Adrenal gland (tissue), 9 donors: ENCODE measurements at regions not wholly inside any gene's neighbourhood (a gene's known extent, or its start where the extent isn't known, plus 50 kb on each side); places are given as distances from the start of the nearest gene placed in this dataset.

Source experiments
- DNase-seq, 7 donors: peaks; one replicate each; pipeline ENCODE4 v3.0.0-alpha.2; 2019 to 2020
- H3K27ac ChIP-seq, 5 donors: fragments of 200-600 bp; sonication (generic) in 4 of 5; 1 replicate in 3 of 5; 2 replicates in 2 of 5; pipeline versions ENCODE4 v1.5.1 to v1.8.0; 2016 to 2020; ENCODE audit warnings: mild to moderate bottlenecking in 1 of 5
- H3K27me3 ChIP-seq: fragments of 200-600 bp; 2 replicates; pipeline ENCODE4 v1.8.0; 2021
- H3K36me3 ChIP-seq, 2 donors: fragments of 200-600 bp; replicated peaks in 1 of 2; 1 replicate in 1 of 2; 2 replicates in 1 of 2; pipeline versions ENCODE4 v1.5.1 to v1.8.0; 2018 to 2022
- H3K4me1 ChIP-seq, 2 donors: fragments of 200-600 bp; replicated peaks in 1 of 2; 1 replicate in 1 of 2; 2 replicates in 1 of 2; pipeline versions ENCODE4 v1.5.1 to v1.8.0; 2018 to 2021
- H3K4me3 ChIP-seq, 4 donors: fragments of 200-600 bp; sonication (generic) in 3 of 4; one replicate each; pipeline ENCODE4 v1.5.1; 2016 to 2018
- H3K9me3 ChIP-seq, 3 donors: fragments of 200-600 bp; sonication (generic) in 1 of 3; replicated peaks in 1 of 3; 1 replicate in 2 of 3; 2 replicates in 1 of 3; pipeline versions ENCODE4 v1.5.1 to v1.8.0; 2016 to 2021
- POLR2A ChIP-seq, 2 donors: fragments of 450-650 bp; IDR thresholded peaks; one replicate each; pipeline ENCODE4 v1.6.1; 2017; ENCODE audit warnings: antibody characterized with exemption in 2 of 2, mild to moderate bottlenecking in 2 of 2, moderate library complexity in 1 of 2
- WGBS, 4 donors: extraction: QIAGEN DNeasy Blood & Tissue Kit in 2 of 4; methylation state at CpG; one replicate each; pipeline versions ENCODE4 v1.1.5 to v1.1.7; 2013 to 2017; 5-methylcytosine and 5-hydroxymethylcytosine counted together
- intact Hi-C, 2 donors: fragments of 100-400 bp; cut with DNase I; formaldehyde crosslinking; loops; one replicate each; pipeline versions ENCODE4 v1.14.1 to v1.15.0; 2022 to 2023
- TF ChIP-seq, protein P1 (sequence below), 6 experiments: fragments of 450-650 bp in 4 of 6; fragments of 200-600 bp in 2 of 6; sonication (generic) in 1 of 6; IDR thresholded peaks; 1 replicate in 5 of 6; 2 replicates in 1 of 6; pipeline versions ENCODE4 v1.5.1 to v1.8.0; 2016 to 2021; ENCODE audit warnings: antibody characterized with exemption in 6 of 6, mild to moderate bottlenecking in 2 of 6, moderate library complexity in 1 of 6
- donor health status: healthy with polysubstance abuse.
- donor health status: Bipolar disorder and iron deficiency.
- donor health status: DM: yes; HTN: yes; CAD: no.
- donor health status: DM: no; HTN: no; CAD: no.
- donor health status: DM: no; HTN: no; CAD: no.

DNA sequence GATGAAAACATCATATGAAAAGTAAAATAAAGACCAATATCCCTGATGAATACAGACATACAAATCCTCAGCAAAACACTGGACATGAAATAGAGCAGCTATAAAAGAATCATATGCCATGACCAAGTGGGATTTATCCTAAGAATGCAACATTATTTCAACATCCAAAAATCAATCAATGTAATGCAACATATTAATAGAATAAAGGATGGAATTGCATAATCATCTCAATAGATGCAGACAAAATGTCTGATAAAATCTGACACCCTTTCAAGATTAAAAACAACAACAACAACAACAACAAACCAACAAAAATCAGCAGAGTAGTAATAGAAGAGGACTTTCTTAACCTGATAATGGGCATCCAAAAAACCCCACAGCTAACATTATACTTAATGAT is 63.8 kb upstream of the IL1R1 start:
- Histone ChIP-seq H3K36me3 (no peaks in the 10 kb centered on the region), H3K4me3 (no peak overlapping the region), H3K9me3 (no peaks in the 10 kb centered on the region), H3K27me3 (no peaks in the 10 kb centered on the region), H3K27ac (no peak overlapping the region), H3K4me1 (peaks cover 10 to 18% of the 10 kb centered on the region in 2 donors)
- no peak for DNase-seq
- intact Hi-C loops: no loop called here
- TF ChIP-seq, protein P1, sequence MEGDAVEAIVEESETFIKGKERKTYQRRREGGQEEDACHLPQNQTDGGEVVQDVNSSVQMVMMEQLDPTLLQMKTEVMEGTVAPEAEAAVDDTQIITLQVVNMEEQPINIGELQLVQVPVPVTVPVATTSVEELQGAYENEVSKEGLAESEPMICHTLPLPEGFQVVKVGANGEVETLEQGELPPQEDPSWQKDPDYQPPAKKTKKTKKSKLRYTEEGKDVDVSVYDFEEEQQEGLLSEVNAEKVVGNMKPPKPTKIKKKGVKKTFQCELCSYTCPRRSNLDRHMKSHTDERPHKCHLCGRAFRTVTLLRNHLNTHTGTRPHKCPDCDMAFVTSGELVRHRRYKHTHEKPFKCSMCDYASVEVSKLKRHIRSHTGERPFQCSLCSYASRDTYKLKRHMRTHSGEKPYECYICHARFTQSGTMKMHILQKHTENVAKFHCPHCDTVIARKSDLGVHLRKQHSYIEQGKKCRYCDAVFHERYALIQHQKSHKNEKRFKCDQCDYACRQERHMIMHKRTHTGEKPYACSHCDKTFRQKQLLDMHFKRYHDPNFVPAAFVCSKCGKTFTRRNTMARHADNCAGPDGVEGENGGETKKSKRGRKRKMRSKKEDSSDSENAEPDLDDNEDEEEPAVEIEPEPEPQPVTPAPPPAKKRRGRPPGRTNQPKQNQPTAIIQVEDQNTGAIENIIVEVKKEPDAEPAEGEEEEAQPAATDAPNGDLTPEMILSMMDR (IDR thresholded peaks at IDR 0.05): no peak
- TF ChIP-seq POLR2A (IDR thresholded peaks at IDR 0.05): no peak

- Histone ChIP-seq H3K27ac (no peak overlapping the region), H3K36me3 (no peaks in the 10 kb centered on the region), H3K27me3 (no peaks in the 10 kb centered on the region), H3K4me3 (no peak overlapping the region), H3K4me1 (peaks cover 10 to 18% of the 10 kb centered on the region in 2 donors), H3K9me3 (no peaks in the 10 kb centered on the region)
- intact Hi-C loops: no loop called here
- DNase-seq: no peak
- TF ChIP-seq POLR2A (IDR thresholded peaks at IDR 0.05): no peak
- TF ChIP-seq, protein P1 (IDR thresholded peaks at IDR 0.05): no peak
- 89 to 96% (median 94%) methylated on average over 6 of the region's 6 CpGs for WGBS, 4 donors
Measured at GRCh38 chr2:102080451-102081242, 61.9 kb upstream of the IL1R1 start.

- H3K4me3 ChIP-seq: no peak overlapping the region
- H3K36me3 ChIP-seq: no peaks in the 10 kb centered on the region
- H3K9me3 ChIP-seq: no peaks in the 10 kb centered on the region
- no peak for DNase-seq
- no peak for TF ChIP-seq POLR2A (IDR thresholded peaks at IDR 0.05)
- TF ChIP-seq, protein P1 (IDR thresholded peaks at IDR 0.05): no peak
- WGBS, 4 donors: 68 to 86% (median 79%) methylated on average over 2 of the region's 2 CpGs
- no peaks in the 10 kb centered on the region for H3K27me3 ChIP-seq
- H3K4me1 ChIP-seq: peaks cover 10 to 23% of the 10 kb centered on the region in 2 donors
- no peak overlapping the region for H3K27ac ChIP-seq
- intact Hi-C loops: no loop called here
Measured at GRCh38 chr2:102081243-102081522, 61.4 kb upstream of the IL1R1 start.

- no peak overlapping the region for H3K4me3 ChIP-seq
- no peaks in the 10 kb centered on the region for H3K9me3 ChIP-seq
- WGBS, 4 donors: 86 to 89% (median 88%) methylated on average over 5 of the region's 5 CpGs
- H3K4me1 ChIP-seq: peaks cover 10 to 25% of the 10 kb centered on the region in 2 donors
- H3K27me3 ChIP-seq: no peaks in the 10 kb centered on the region
- no peaks in the 10 kb centered on the region for H3K36me3 ChIP-seq
- intact Hi-C loops: no loop called here
- no peak for DNase-seq
- TF ChIP-seq POLR2A (IDR thresholded peaks at IDR 0.05): no peak
- TF ChIP-seq, protein P1 (IDR thresholded peaks at IDR 0.05): no peak
- H3K27ac ChIP-seq: no peak overlapping the region
Measured at GRCh38 chr2:102081606-102082005, 60.9 kb upstream of the IL1R1 start.
